ENCODE measurements at regions not wholly inside any gene's neighbourhood (a gene's known extent, or its start where the extent isn't known, plus 50 kb on each side); places are given as distances from the start of the nearest gene placed in this dataset.

DNA sequence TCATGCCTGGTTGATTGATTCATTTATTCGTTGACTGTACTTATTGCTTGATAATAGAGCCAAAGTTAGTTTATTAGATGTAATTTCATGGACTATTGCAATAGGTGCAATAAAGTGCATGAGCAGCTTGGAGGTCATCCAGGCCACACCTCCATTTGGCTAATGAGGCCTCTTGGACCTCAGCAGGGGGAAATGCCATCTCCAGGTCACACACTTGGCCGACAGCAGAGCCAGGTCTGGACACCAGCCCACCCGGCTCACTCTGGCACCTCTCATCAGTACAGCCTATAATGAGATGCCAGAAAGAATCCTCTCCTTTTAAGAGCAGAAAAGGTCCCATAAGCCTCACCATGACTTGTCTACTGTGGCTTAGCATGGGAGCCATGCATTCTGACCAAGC is 71.2 kb upstream of the AFF3 start:
- no TSS peak for BruUV-seq (replicated peaks)
- TF ChIP-seq YY1 (IDR thresholded peaks at IDR 0.05; ENCODE audit: insufficient read depth, insufficient replicate concordance, low read depth, low read length) (no peak), ZNF260 (CRISPR knock-in tag; IDR thresholded peaks at IDR 0.05; ENCODE audit: borderline replicate concordance, low read depth) (no peak), BRCA1 (CRISPR knock-in tag; IDR thresholded peaks at IDR 0.05) (no peak), MXD4 (CRISPR knock-in tag; IDR thresholded peaks at IDR 0.05) (no peak), NR2F2 (IDR thresholded peaks at IDR 0.05; ENCODE audit: borderline replicate concordance, low read depth) (no peak), SP5 (CRISPR knock-in tag; IDR thresholded peaks at IDR 0.05; ENCODE audit: borderline replicate concordance, low read depth) (no peak), ETV6 (CRISPR knock-in tag; conservative IDR thresholded peaks at IDR 0.05) (no peak), SIX4 (CRISPR knock-in tag; IDR thresholded peaks at IDR 0.05) (no peak), CHD4 (IDR thresholded peaks at IDR 0.05; ENCODE audit: borderline replicate concordance, low read length) (no peak), HNF4G (IDR thresholded peaks at IDR 0.05; ENCODE audit: borderline replicate concordance, low read depth, low read length) (no peak), HNF4G (CRISPR knock-in tag; IDR thresholded peaks at IDR 0.05; ENCODE audit: borderline replicate concordance, low read depth) (no peak), CEBPG (CRISPR knock-in tag; IDR thresholded peaks at IDR 0.05) (no peak), HDAC2 (CRISPR knock-in tag; IDR thresholded peaks at IDR 0.05) (no peak), U2AF1 (optimal IDR thresholded peaks at IDR 0.05; ENCODE audit: low read depth, low read length) (no peak), HDAC1 (CRISPR knock-in tag; IDR thresholded peaks at IDR 0.05) (no peak)
- TF ChIP-seq, protein P1, sequence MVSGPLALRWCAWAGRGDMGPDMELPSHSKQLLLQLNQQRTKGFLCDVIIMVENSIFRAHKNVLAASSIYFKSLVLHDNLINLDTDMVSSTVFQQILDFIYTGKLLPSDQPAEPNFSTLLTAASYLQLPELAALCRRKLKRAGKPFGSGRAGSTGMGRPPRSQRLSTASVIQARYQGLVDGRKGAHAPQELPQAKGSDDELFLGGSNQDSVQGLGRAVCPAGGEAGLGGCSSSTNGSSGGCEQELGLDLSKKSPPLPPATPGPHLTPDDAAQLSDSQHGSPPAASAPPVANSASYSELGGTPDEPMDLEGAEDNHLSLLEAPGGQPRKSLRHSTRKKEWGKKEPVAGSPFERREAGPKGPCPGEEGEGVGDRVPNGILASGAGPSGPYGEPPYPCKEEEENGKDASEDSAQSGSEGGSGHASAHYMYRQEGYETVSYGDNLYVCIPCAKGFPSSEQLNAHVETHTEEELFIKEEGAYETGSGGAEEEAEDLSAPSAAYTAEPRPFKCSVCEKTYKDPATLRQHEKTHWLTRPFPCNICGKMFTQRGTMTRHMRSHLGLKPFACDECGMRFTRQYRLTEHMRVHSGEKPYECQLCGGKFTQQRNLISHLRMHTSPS (CRISPR knock-in tag; IDR thresholded peaks at IDR 0.05; ENCODE audit: low read depth): no peak
- TF ChIP-seq, protein P2, sequence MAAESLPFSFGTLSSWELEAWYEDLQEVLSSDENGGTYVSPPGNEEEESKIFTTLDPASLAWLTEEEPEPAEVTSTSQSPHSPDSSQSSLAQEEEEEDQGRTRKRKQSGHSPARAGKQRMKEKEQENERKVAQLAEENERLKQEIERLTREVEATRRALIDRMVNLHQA (CRISPR knock-in tag; IDR thresholded peaks at IDR 0.05): no peak
- TF ChIP-seq, protein P3, sequence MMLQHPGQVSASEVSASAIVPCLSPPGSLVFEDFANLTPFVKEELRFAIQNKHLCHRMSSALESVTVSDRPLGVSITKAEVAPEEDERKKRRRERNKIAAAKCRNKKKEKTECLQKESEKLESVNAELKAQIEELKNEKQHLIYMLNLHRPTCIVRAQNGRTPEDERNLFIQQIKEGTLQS (CRISPR knock-in tag; IDR thresholded peaks at IDR 0.05): no peak
- TF ChIP-seq, protein P4, sequence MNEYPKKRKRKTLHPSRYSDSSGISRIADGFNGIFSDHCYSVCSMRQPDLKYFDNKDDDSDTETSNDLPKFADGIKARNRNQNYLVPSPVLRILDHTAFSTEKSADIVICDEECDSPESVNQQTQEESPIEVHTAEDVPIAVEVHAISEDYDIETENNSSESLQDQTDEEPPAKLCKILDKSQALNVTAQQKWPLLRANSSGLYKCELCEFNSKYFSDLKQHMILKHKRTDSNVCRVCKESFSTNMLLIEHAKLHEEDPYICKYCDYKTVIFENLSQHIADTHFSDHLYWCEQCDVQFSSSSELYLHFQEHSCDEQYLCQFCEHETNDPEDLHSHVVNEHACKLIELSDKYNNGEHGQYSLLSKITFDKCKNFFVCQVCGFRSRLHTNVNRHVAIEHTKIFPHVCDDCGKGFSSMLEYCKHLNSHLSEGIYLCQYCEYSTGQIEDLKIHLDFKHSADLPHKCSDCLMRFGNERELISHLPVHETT (CRISPR knock-in tag; conservative IDR thresholded peaks at IDR 0.05): no peak
- TF ChIP-seq, protein P5, sequence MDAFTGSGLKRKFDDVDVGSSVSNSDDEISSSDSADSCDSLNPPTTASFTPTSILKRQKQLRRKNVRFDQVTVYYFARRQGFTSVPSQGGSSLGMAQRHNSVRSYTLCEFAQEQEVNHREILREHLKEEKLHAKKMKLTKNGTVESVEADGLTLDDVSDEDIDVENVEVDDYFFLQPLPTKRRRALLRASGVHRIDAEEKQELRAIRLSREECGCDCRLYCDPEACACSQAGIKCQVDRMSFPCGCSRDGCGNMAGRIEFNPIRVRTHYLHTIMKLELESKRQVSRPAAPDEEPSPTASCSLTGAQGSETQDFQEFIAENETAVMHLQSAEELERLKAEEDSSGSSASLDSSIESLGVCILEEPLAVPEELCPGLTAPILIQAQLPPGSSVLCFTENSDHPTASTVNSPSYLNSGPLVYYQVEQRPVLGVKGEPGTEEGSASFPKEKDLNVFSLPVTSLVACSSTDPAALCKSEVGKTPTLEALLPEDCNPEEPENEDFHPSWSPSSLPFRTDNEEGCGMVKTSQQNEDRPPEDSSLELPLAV (CRISPR knock-in tag; conservative IDR thresholded peaks at IDR 0.05; ENCODE audit: low read depth): no peak

More for the DNA sequence above, 71.2 kb upstream of the AFF3 start:
- Histone ChIP-seq H4K20me1 (ENCODE audit: insufficient read depth, low read length) (no peaks in the 10 kb centered on the region), H3K4me1 (ENCODE audit: insufficient read depth, low read length) (peaks cover 17% of the 10 kb centered on the region), H3K9ac (ENCODE audit: insufficient read depth, low read depth, low read length) (no peak overlapping the region), H3K36me3 (replicated peaks in 1 of 2; ENCODE audit: control insufficient read depth in 1 of 2, insufficient read depth in 2 of 2, low read length in 2 of 2) (no peaks in the 10 kb centered on the region), H3K4me2 (ENCODE audit: low read depth, low read length) (0 out of 2 replicates have a peak overlapping the region, but pooled peaks have one; percentile 5), H3K79me2 (ENCODE audit: insufficient read depth, low read length) (no peaks in the 10 kb centered on the region), H3K9me3 (ENCODE audit: low read length) (no peaks in the 10 kb centered on the region), H2AFZ (ENCODE audit: low read length) (no peak overlapping the region), H3K27me3 (ENCODE audit: control insufficient read depth in 1 of 2, insufficient read depth in 2 of 2, low read length in 2 of 2) (peaks cover 0 to 1% of the 10 kb centered on the region in 2 experiments; a peak in 1 of 5 replicates), H3K27ac (ENCODE audit: extremely low read length, insufficient read depth, low read length) (peak overlapping the region; percentile 46), H3K4me3 (replicated peaks in 1 of 3; ENCODE audit: insufficient read depth in 1 of 3, low read depth in 2 of 3, low read length in 3 of 3) (no peak overlapping the region)
- ChIA-PET CTCF (ENCODE audit: low intra/inter-chr PET ratio, low total read pairs) (no interaction called here), POLR2A (no interaction called here)
- 38% methylated on average over 3 of the region's 3 CpGs for WGBS (ENCODE audit: low lambda C conversion rate)
- FAIRE-seq (no peak), ATAC-seq (no peak), DNase-seq (ENCODE audit: low spot score) (no peak)
- in situ Hi-C loops (cut with HindIII; ENCODE audit: extremely low pct_ligation_motif_present, low pct_unique_long_range_greater_than_20kb): no loop called here
- intact Hi-C loops (cut with micrococcal nuclease; ENCODE audit: unreplicated experiment): no loop called here

Data from HepG2 (cell line).